ENCODE measurements at regions not wholly inside any gene's neighbourhood (a gene's known extent, or its start where the extent isn't known, plus 50 kb on each side); places are given as distances from the start of the nearest gene placed in this dataset.

DNA sequence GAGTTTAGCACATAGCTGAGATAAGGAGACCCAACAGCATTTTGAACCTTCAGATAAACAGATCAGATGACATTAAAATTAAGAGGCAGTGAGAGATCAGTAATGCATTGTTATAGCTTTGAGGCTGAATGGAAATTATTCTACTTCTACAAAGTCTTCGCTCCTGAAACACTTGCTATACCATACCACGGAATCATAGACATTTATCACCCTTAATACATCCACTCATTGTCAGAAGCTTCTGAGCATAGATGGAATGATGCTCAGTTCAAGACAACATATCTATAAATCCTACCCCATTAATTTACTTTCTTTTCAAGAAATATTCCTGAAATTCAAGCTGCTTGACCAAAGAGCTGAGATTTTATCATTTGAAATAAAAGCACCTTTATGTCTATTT is 266.7 kb downstream of the C3orf38 start:
- H3K36me3 ChIP-seq (ENCODE audit: control insufficient read depth, insufficient read depth, low read length) = no peaks in the 10 kb centered on the region
- DNase-seq (ENCODE audit: low read depth in 2 of 2) = no peak
- H3K4me1 ChIP-seq (ENCODE audit: control insufficient read depth, extremely low read depth, insufficient read depth, low read length) = no peaks in the 10 kb centered on the region
- H2AFZ ChIP-seq (ENCODE audit: low read length) = no peak overlapping the region
- no peaks in the 10 kb centered on the region for H3K79me2 ChIP-seq (ENCODE audit: control insufficient read depth, insufficient read depth, low read length)
- no peaks in the 10 kb centered on the region for H3K27me3 ChIP-seq (ENCODE audit: control insufficient read depth, insufficient read depth, low read length)
- no peak overlapping the region for H3K27ac ChIP-seq (ENCODE audit: insufficient read depth, low read length)
- H3K9ac ChIP-seq (ENCODE audit: insufficient read depth, low read length) = no peak overlapping the region
- TF ChIP-seq, protein P1, sequence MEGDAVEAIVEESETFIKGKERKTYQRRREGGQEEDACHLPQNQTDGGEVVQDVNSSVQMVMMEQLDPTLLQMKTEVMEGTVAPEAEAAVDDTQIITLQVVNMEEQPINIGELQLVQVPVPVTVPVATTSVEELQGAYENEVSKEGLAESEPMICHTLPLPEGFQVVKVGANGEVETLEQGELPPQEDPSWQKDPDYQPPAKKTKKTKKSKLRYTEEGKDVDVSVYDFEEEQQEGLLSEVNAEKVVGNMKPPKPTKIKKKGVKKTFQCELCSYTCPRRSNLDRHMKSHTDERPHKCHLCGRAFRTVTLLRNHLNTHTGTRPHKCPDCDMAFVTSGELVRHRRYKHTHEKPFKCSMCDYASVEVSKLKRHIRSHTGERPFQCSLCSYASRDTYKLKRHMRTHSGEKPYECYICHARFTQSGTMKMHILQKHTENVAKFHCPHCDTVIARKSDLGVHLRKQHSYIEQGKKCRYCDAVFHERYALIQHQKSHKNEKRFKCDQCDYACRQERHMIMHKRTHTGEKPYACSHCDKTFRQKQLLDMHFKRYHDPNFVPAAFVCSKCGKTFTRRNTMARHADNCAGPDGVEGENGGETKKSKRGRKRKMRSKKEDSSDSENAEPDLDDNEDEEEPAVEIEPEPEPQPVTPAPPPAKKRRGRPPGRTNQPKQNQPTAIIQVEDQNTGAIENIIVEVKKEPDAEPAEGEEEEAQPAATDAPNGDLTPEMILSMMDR (conservative IDR thresholded peaks at IDR 0.05 in 1 of 2, IDR thresholded peaks at IDR 0.05 in 1 of 2; ENCODE audit: low read depth in 1 of 2, low read length in 2 of 2) = no peak
- no peak for TF ChIP-seq EZH2 (IDR thresholded peaks at IDR 0.05; ENCODE audit: low read length, missing control alignments)
- H3K4me2 ChIP-seq (ENCODE audit: extremely low read depth, insufficient read depth, low read length) = no peak overlapping the region
- H3K9me3 ChIP-seq (ENCODE audit: control insufficient read depth, insufficient read depth, low read depth, low read length) = no peaks in the 10 kb centered on the region
- no peak overlapping the region for H3K4me3 ChIP-seq (replicated peaks in 1 of 4; ENCODE audit: control extremely low read depth in 1 of 4, insufficient read depth in 1 of 4, low read depth in 3 of 4, low read length in 4 of 4)
- no peaks in the 10 kb centered on the region for H4K20me1 ChIP-seq (ENCODE audit: control insufficient read depth, extremely low read depth, insufficient read depth, low read length)

DNA sequence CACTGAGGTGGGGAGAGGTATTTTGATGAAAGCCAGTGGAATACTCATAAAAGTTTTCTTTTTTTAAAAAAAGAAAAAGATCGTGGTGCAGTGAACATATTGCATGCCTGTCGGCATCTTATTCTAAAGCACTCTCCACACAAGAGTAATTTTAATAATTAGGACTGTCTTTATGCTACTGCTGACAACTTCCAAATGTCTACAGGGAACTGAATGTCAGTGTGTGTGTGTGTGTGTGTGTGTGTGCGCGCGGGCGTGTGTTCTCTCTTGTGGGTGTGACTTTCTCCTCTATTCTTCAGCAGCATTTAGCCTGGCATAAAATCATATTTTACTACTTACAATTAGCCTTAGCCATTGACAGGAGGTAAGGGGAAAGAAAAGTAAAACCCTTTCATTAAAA is 268.5 kb downstream of the C3orf38 start:
- DNase-seq (ENCODE audit: low read depth in 2 of 2) = no peak
- no peak overlapping the region for H3K4me3 ChIP-seq (replicated peaks in 1 of 4; ENCODE audit: control extremely low read depth in 1 of 4, insufficient read depth in 1 of 4, low read depth in 3 of 4, low read length in 4 of 4)
- H3K27ac ChIP-seq (ENCODE audit: insufficient read depth, low read length) = no peak overlapping the region
- H2AFZ ChIP-seq (ENCODE audit: low read length) = no peak overlapping the region
- H4K20me1 ChIP-seq (ENCODE audit: control insufficient read depth, extremely low read depth, insufficient read depth, low read length) = no peaks in the 10 kb centered on the region
- H3K9me3 ChIP-seq (ENCODE audit: control insufficient read depth, insufficient read depth, low read depth, low read length) = no peaks in the 10 kb centered on the region
- no peaks in the 10 kb centered on the region for H3K79me2 ChIP-seq (ENCODE audit: control insufficient read depth, insufficient read depth, low read length)
- H3K9ac ChIP-seq (ENCODE audit: insufficient read depth, low read length) = no peak overlapping the region
- TF ChIP-seq EZH2 (IDR thresholded peaks at IDR 0.05; ENCODE audit: low read length, missing control alignments) = no peak
- TF ChIP-seq, protein P1 (conservative IDR thresholded peaks at IDR 0.05 in 1 of 2, IDR thresholded peaks at IDR 0.05 in 1 of 2; ENCODE audit: low read depth in 1 of 2, low read length in 2 of 2) = no peak
- H3K4me1 ChIP-seq (ENCODE audit: control insufficient read depth, extremely low read depth, insufficient read depth, low read length) = no peaks in the 10 kb centered on the region
- H3K4me2 ChIP-seq (ENCODE audit: extremely low read depth, insufficient read depth, low read length) = no peak overlapping the region
- no peaks in the 10 kb centered on the region for H3K27me3 ChIP-seq (ENCODE audit: control insufficient read depth, insufficient read depth, low read length)
- no peaks in the 10 kb centered on the region for H3K36me3 ChIP-seq (ENCODE audit: control insufficient read depth, insufficient read depth, low read length)

DNA sequence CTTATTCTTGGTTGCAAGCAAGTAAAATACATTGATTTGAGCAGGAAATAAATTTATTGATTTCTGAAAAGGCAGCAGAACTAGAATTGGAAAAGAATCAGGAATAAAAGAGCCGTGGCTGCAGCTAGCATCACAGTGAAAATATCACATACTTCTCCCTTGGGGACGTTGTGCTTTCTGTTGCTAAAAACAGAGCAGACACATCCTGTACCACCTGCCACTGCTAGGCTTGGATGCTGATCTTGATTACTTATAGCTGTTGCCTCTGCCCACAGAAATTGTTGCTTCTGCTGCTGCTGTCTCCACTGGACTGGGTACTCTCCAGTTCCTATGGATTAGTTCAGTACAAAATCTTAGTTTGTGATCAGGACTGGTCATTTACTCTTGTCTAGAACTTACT is 283.8 kb downstream of the C3orf38 start:
- Histone ChIP-seq H3K79me2 (ENCODE audit: control insufficient read depth, insufficient read depth, low read length) (no peaks in the 10 kb centered on the region), H3K27me3 (ENCODE audit: control insufficient read depth, insufficient read depth, low read length) (no peaks in the 10 kb centered on the region), H3K4me1 (ENCODE audit: control insufficient read depth, extremely low read depth, insufficient read depth, low read length) (no peaks in the 10 kb centered on the region), H2AFZ (ENCODE audit: low read length) (no peak overlapping the region), H3K27ac (ENCODE audit: insufficient read depth, low read length) (no peak overlapping the region), H3K4me2 (ENCODE audit: extremely low read depth, insufficient read depth, low read length) (no peak overlapping the region), H3K36me3 (ENCODE audit: control insufficient read depth, insufficient read depth, low read length) (no peaks in the 10 kb centered on the region), H3K9me3 (ENCODE audit: control insufficient read depth, insufficient read depth, low read depth, low read length) (no peaks in the 10 kb centered on the region), H3K4me3 (replicated peaks in 1 of 4; ENCODE audit: control extremely low read depth in 1 of 4, insufficient read depth in 1 of 4, low read depth in 3 of 4, low read length in 4 of 4) (no peak overlapping the region), H4K20me1 (ENCODE audit: control insufficient read depth, extremely low read depth, insufficient read depth, low read length) (no peaks in the 10 kb centered on the region), H3K9ac (ENCODE audit: insufficient read depth, low read length) (no peak overlapping the region)
- TF ChIP-seq, protein P1 (conservative IDR thresholded peaks at IDR 0.05 in 1 of 2, IDR thresholded peaks at IDR 0.05 in 1 of 2; ENCODE audit: low read depth in 1 of 2, low read length in 2 of 2) = no peak
- TF ChIP-seq EZH2 (IDR thresholded peaks at IDR 0.05; ENCODE audit: low read length, missing control alignments) = no peak
- DNase-seq (ENCODE audit: low read depth in 2 of 2) = no peak
